ENCODE measurements at regions not wholly inside any gene's neighbourhood (a gene's known extent, or its start where the extent isn't known, plus 50 kb on each side); places are given as distances from the start of the nearest gene placed in this dataset.

GRCh38 chrX:65203545-65203944, 227.3 kb upstream of the ZC4H2 start:
- no peaks in the 10 kb centered on the region for H3F3A ChIP-seq (ENCODE audit: insufficient read depth, low read length, poor library complexity, severe bottlenecking)
- no peaks in the 10 kb centered on the region for H3K9me2 ChIP-seq (ENCODE audit: insufficient read depth, low read length)

DNA sequence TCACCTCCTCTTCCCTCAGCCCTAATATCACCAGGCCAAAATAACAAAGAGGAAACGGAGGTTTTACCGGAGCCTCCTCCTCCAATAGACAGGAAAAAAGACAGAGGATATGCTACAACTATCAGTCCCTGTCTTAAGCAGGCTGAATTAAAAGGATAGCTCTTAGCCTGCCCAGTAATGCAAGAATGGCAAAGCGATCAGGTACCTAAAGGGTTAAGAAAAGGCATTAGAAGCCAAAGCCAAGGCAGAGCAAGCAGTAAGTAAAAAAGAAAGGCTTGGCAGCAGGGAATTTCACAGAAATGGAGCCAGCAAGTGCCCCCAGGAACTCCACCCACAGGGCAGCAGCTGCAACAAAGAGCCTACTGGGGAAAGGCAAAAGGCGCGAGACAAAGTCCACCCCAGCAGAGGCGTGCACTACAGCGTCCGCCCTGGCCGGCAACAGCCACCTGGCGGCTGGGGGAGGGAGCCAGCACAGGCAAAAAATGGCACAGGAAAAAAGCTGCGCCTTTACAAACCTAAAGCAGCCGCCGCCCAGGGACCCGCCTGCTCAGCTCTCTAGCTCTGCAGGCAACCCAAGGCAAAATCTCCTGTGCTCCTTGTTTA, 220.6 kb upstream of the ZC4H2 start:
- H3K4me2 ChIP-seq (ENCODE audit: low read length) = no peak overlapping the region
- no peak overlapping the region for H3K27ac ChIP-seq (ENCODE audit: low read length)
- peak overlapping the region; percentile 44 for H3K9ac ChIP-seq (ENCODE audit: low read length)
- no peak for TF ChIP-seq POLR2AphosphoS5 (IDR thresholded peaks at IDR 0.05)
- no peak for TF ChIP-seq MXI1 (conservative IDR thresholded peaks at IDR 0.05; ENCODE audit: poor library complexity, severe bottlenecking)
- no peak for TF ChIP-seq TAF1 (IDR thresholded peaks at IDR 0.05; ENCODE audit: low read depth)
- TF ChIP-seq, protein P1, sequence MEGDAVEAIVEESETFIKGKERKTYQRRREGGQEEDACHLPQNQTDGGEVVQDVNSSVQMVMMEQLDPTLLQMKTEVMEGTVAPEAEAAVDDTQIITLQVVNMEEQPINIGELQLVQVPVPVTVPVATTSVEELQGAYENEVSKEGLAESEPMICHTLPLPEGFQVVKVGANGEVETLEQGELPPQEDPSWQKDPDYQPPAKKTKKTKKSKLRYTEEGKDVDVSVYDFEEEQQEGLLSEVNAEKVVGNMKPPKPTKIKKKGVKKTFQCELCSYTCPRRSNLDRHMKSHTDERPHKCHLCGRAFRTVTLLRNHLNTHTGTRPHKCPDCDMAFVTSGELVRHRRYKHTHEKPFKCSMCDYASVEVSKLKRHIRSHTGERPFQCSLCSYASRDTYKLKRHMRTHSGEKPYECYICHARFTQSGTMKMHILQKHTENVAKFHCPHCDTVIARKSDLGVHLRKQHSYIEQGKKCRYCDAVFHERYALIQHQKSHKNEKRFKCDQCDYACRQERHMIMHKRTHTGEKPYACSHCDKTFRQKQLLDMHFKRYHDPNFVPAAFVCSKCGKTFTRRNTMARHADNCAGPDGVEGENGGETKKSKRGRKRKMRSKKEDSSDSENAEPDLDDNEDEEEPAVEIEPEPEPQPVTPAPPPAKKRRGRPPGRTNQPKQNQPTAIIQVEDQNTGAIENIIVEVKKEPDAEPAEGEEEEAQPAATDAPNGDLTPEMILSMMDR (IDR thresholded peaks at IDR 0.05; ENCODE audit: poor library complexity, severe bottlenecking) = peak; percentile 52
- TF ChIP-seq REST (IDR thresholded peaks at IDR 0.05; ENCODE audit: borderline replicate concordance) = no peak
- TF ChIP-seq SMC3 (conservative IDR thresholded peaks at IDR 0.05; ENCODE audit: poor library complexity) = peak; percentile 42
- TF ChIP-seq EP300 (conservative IDR thresholded peaks at IDR 0.05; ENCODE audit: poor library complexity, severe bottlenecking) = no peak

More at GRCh38 chrX:65203545-65203944, 227.3 kb upstream of the ZC4H2 start:
- no peak overlapping the region for H3K9ac ChIP-seq (ENCODE audit: low read length)
- H3K4me3 ChIP-seq (ENCODE audit: low read length) = no peak overlapping the region
- H3K27ac ChIP-seq (ENCODE audit: low read length) = no peak overlapping the region
- H3K79me2 ChIP-seq (replicated peaks; ENCODE audit: insufficient read depth, low read length) = no peaks in the 10 kb centered on the region
- TF ChIP-seq MXI1 (conservative IDR thresholded peaks at IDR 0.05; ENCODE audit: poor library complexity, severe bottlenecking) (no peak), EZH2 (IDR thresholded peaks at IDR 0.05; ENCODE audit: borderline replicate concordance, insufficient read depth, low read length, poor library complexity, severe bottlenecking) (no peak), REST (IDR thresholded peaks at IDR 0.05; ENCODE audit: borderline replicate concordance) (no peak), SMC3 (conservative IDR thresholded peaks at IDR 0.05; ENCODE audit: poor library complexity) (no peak), RAD21 (conservative IDR thresholded peaks at IDR 0.05) (no peak), TAF1 (IDR thresholded peaks at IDR 0.05; ENCODE audit: low read depth) (no peak), EP300 (conservative IDR thresholded peaks at IDR 0.05; ENCODE audit: poor library complexity, severe bottlenecking) (no peak), POLR2AphosphoS5 (IDR thresholded peaks at IDR 0.05) (no peak)
- TF ChIP-seq, protein P1 (IDR thresholded peaks at IDR 0.05; ENCODE audit: poor library complexity, severe bottlenecking) = no peak
- H3K27me3 ChIP-seq (ENCODE audit: insufficient read depth, low read depth, low read length) = no peaks in the 10 kb centered on the region
- no peaks in the 10 kb centered on the region for H3K36me3 ChIP-seq (ENCODE audit: insufficient read depth, low read length)
- no peaks in the 10 kb centered on the region for H3K9me3 ChIP-seq (ENCODE audit: low read length)
- H3K4me2 ChIP-seq (ENCODE audit: low read length) = no peak overlapping the region
- H2AFZ ChIP-seq (ENCODE audit: low read depth, low read length) = no peak overlapping the region
- H4K20me1 ChIP-seq (ENCODE audit: insufficient read depth) = no peaks in the 10 kb centered on the region

More for the DNA sequence above, 220.6 kb upstream of the ZC4H2 start:
- Histone ChIP-seq H3K27me3 (ENCODE audit: insufficient read depth, low read depth, low read length) (no peaks in the 10 kb centered on the region), H3K9me2 (ENCODE audit: insufficient read depth, low read length) (no peaks in the 10 kb centered on the region), H3K36me3 (ENCODE audit: insufficient read depth, low read length) (no peaks in the 10 kb centered on the region), H3K9me3 (ENCODE audit: low read length) (no peaks in the 10 kb centered on the region), H3K4me3 (ENCODE audit: low read length) (peak overlapping the region; percentile 56), H2AFZ (ENCODE audit: low read depth, low read length) (no peak overlapping the region), H3F3A (ENCODE audit: insufficient read depth, low read length, poor library complexity, severe bottlenecking) (no peaks in the 10 kb centered on the region), H3K79me2 (replicated peaks; ENCODE audit: insufficient read depth, low read length) (no peaks in the 10 kb centered on the region), H4K20me1 (ENCODE audit: insufficient read depth) (no peaks in the 10 kb centered on the region)

Measured in neural cell (in vitro differentiated cells).